ENCODE measurements at regions not wholly inside any gene's neighbourhood (a gene's known extent, or its start where the extent isn't known, plus 50 kb on each side); places are given as distances from the start of the nearest gene placed in this dataset.

DNA sequence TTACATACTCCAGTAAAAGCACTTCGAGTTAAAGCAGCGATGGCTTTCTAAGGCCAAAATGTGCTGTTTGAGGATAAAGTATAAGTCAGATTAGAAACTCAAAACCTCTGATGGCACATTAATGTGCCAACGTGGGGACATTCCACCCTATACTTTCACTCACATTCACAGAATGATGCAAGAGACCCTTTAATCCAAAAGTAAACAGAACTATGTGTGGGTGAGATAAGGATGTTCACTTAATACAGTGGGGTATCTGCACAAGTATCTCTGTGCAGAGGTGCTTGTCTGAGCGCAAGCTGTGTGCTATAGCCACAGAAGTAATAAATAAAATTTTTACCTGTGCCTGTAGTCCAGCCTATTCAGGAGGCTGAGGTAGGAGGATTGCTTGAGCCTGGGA, 100.3 kb upstream of the CHL1 start:
- H3K4me2 ChIP-seq (ENCODE audit: control insufficient read depth, extremely low read depth, insufficient read depth, low read depth, low read length), result no peak overlapping the region
- no peaks in the 10 kb centered on the region for H3K9me1 ChIP-seq (ENCODE audit: control insufficient read depth, extremely low read depth, insufficient read depth, low read length)
- no peak overlapping the region for H3K9ac ChIP-seq (ENCODE audit: control insufficient read depth, extremely low read depth, insufficient read depth, low read length)
- H3K27ac ChIP-seq (ENCODE audit: control insufficient read depth, insufficient read depth, low read length), result no peak overlapping the region
- no peaks in the 10 kb centered on the region for H3K9me3 ChIP-seq (ENCODE audit: control insufficient read depth, low read depth, low read length)
- no peaks in the 10 kb centered on the region for H3K79me2 ChIP-seq (ENCODE audit: control insufficient read depth, insufficient read depth, low read length)
- H3K27me3 ChIP-seq (ENCODE audit: control insufficient read depth, extremely low read depth, insufficient read depth, low read length), result no peaks in the 10 kb centered on the region
- no peak overlapping the region for H2AFZ ChIP-seq (ENCODE audit: control insufficient read depth, low read length)
- FAIRE-seq, result no peak
- no peaks in the 10 kb centered on the region for H3K36me3 ChIP-seq (ENCODE audit: control insufficient read depth in 2 of 2, extremely low read depth in 1 of 2, insufficient read depth in 2 of 2, low read length in 2 of 2)
- H3K4me1 ChIP-seq (ENCODE audit: control insufficient read depth, extremely low read depth, insufficient read depth, low read length), result no peaks in the 10 kb centered on the region
- DNase-seq (ENCODE audit: low read depth, low spot score), result no peak
- dilution Hi-C loops (cut with MboI; ENCODE audit: extremely low pct_ligation_motif_present, low sequenced_read_pairs), result no loop called here
- H4K20me1 ChIP-seq (ENCODE audit: control insufficient read depth, extremely low read depth, insufficient read depth, low read length), result no peaks in the 10 kb centered on the region
- TF ChIP-seq, protein P1, sequence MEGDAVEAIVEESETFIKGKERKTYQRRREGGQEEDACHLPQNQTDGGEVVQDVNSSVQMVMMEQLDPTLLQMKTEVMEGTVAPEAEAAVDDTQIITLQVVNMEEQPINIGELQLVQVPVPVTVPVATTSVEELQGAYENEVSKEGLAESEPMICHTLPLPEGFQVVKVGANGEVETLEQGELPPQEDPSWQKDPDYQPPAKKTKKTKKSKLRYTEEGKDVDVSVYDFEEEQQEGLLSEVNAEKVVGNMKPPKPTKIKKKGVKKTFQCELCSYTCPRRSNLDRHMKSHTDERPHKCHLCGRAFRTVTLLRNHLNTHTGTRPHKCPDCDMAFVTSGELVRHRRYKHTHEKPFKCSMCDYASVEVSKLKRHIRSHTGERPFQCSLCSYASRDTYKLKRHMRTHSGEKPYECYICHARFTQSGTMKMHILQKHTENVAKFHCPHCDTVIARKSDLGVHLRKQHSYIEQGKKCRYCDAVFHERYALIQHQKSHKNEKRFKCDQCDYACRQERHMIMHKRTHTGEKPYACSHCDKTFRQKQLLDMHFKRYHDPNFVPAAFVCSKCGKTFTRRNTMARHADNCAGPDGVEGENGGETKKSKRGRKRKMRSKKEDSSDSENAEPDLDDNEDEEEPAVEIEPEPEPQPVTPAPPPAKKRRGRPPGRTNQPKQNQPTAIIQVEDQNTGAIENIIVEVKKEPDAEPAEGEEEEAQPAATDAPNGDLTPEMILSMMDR (optimal IDR thresholded peaks at IDR 0.05 in 1 of 3, IDR thresholded peaks at IDR 0.05 in 1 of 3, conservative IDR thresholded peaks at IDR 0.05 in 1 of 3; ENCODE audit: extremely low read depth in 1 of 3, insufficient read depth in 2 of 3, low read length in 3 of 3), result no peak
- no peak for TF ChIP-seq EZH2 (IDR thresholded peaks at IDR 0.05; ENCODE audit: low read length)
- H3K4me3 ChIP-seq (ENCODE audit: control insufficient read depth in 2 of 3, extremely low read depth in 1 of 3, insufficient read depth in 2 of 3, low read depth in 1 of 3, low read length in 3 of 3), result no peak overlapping the region

DNA sequence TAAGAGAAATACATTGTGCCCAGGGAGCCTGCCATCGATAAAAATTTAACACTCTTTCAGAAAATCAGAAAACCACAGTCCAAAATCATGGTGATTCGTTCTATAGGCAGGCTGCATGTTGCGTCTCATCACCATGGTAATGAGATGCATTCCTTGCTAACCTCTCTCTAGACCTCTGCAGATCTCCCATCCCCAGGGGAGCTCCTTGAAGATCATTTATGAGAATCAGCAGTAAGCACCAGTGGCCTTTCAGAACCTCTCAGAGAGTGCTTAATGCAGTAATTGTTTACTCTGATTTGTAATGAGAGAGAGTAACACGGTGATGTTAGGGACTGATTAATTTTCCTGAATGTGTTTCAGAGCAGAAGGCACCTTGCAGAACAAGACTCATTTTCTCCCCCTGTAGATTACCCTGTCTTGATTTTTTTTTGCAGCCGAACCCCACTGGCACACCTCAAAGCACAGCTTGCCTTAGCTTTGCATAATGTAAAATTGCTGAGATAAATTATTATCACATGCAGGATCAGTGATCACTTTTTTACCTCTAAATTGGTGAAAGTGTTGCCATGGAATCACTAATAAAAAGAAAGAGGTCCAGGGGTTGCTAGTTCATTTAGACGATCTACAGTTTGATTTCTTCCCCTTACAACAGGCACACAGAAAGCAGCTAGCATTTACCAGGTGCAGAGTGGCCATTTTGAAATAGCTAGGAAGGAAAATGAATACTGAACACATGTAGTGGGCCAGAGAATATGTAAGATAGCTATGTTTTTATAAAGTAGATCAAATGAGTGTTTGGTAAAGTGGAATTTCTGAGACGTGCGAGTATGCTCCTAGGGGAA, 98.9 kb upstream of the CHL1 start:
- H4K20me1 ChIP-seq (ENCODE audit: control insufficient read depth, extremely low read depth, insufficient read depth, low read length), result no peaks in the 10 kb centered on the region
- no peaks in the 10 kb centered on the region for H3K9me3 ChIP-seq (ENCODE audit: control insufficient read depth, low read depth, low read length)
- no peak for FAIRE-seq
- H3K4me2 ChIP-seq (ENCODE audit: control insufficient read depth, extremely low read depth, insufficient read depth, low read depth, low read length), result no peak overlapping the region
- no peak overlapping the region for H3K4me3 ChIP-seq (ENCODE audit: control insufficient read depth in 2 of 3, extremely low read depth in 1 of 3, insufficient read depth in 2 of 3, low read depth in 1 of 3, low read length in 3 of 3)
- H3K9me1 ChIP-seq (ENCODE audit: control insufficient read depth, extremely low read depth, insufficient read depth, low read length), result no peaks in the 10 kb centered on the region
- no peaks in the 10 kb centered on the region for H3K36me3 ChIP-seq (ENCODE audit: control insufficient read depth in 2 of 2, extremely low read depth in 1 of 2, insufficient read depth in 2 of 2, low read length in 2 of 2)
- H3K9ac ChIP-seq (ENCODE audit: control insufficient read depth, extremely low read depth, insufficient read depth, low read length), result no peak overlapping the region
- H3K27me3 ChIP-seq (ENCODE audit: control insufficient read depth, extremely low read depth, insufficient read depth, low read length), result no peaks in the 10 kb centered on the region
- DNase-seq (ENCODE audit: low read depth, low spot score), result no peak
- no peak overlapping the region for H2AFZ ChIP-seq (ENCODE audit: control insufficient read depth, low read length)
- no peak for TF ChIP-seq EZH2 (IDR thresholded peaks at IDR 0.05; ENCODE audit: low read length)
- TF ChIP-seq, protein P1 (optimal IDR thresholded peaks at IDR 0.05 in 1 of 3, IDR thresholded peaks at IDR 0.05 in 1 of 3, conservative IDR thresholded peaks at IDR 0.05 in 1 of 3; ENCODE audit: extremely low read depth in 1 of 3, insufficient read depth in 2 of 3, low read length in 3 of 3), result no peak
- dilution Hi-C loops (cut with MboI; ENCODE audit: extremely low pct_ligation_motif_present, low sequenced_read_pairs), result no loop called here
- no peaks in the 10 kb centered on the region for H3K79me2 ChIP-seq (ENCODE audit: control insufficient read depth, insufficient read depth, low read length)
- H3K27ac ChIP-seq (ENCODE audit: control insufficient read depth, insufficient read depth, low read length), result no peak overlapping the region
- H3K4me1 ChIP-seq (ENCODE audit: control insufficient read depth, extremely low read depth, insufficient read depth, low read length), result no peaks in the 10 kb centered on the region

All from keratinocyte (primary cell).